ENCODE measurements at regions not wholly inside any gene's neighbourhood (a gene's known extent, or its start where the extent isn't known, plus 50 kb on each side); places are given as distances from the start of the nearest gene placed in this dataset.

- no peak for TF ChIP-seq CTCF (IDR thresholded peaks at IDR 0.05; ENCODE audit: low read depth, low read length)
- no peak overlapping the region for H3K4me3 ChIP-seq (ENCODE audit: low read depth, low read length)
These were observed 468.4 kb upstream of the FOXG1 start for GRCh38 chr14:28298156-28298555.

GRCh38 chr14:28299227-28299626 is 467.4 kb upstream of the FOXG1 start:
- H3K4me3 ChIP-seq (ENCODE audit: low read depth, low read length) = no peak overlapping the region
- no peak for TF ChIP-seq CTCF (IDR thresholded peaks at IDR 0.05; ENCODE audit: low read depth, low read length)

- no peak for TF ChIP-seq CTCF (IDR thresholded peaks at IDR 0.05; ENCODE audit: low read depth, low read length)
These were observed 466.2 kb upstream of the FOXG1 start for GRCh38 chr14:28300356-28300755.

GRCh38 chr14:28301179-28301578 is 465.4 kb upstream of the FOXG1 start:
- no peak for TF ChIP-seq CTCF (IDR thresholded peaks at IDR 0.05; ENCODE audit: low read depth, low read length)
- H3K4me3 ChIP-seq (ENCODE audit: low read depth, low read length) = no peak overlapping the region

More at GRCh38 chr14:28300356-28300755, 466.2 kb upstream of the FOXG1 start:
- H3K4me3 ChIP-seq (ENCODE audit: low read depth, low read length) = no peak overlapping the region

- no peak for TF ChIP-seq CTCF (IDR thresholded peaks at IDR 0.05; ENCODE audit: low read depth, low read length)
These were observed 463.3 kb upstream of the FOXG1 start for GRCh38 chr14:28303248-28303647.

GRCh38 chr14:28305938-28306337 is 460.6 kb upstream of the FOXG1 start:
- no peak for TF ChIP-seq CTCF (IDR thresholded peaks at IDR 0.05; ENCODE audit: low read depth, low read length)
- no peak overlapping the region for H3K4me3 ChIP-seq (ENCODE audit: low read depth, low read length)

More at GRCh38 chr14:28303248-28303647, 463.3 kb upstream of the FOXG1 start:
- no peak overlapping the region for H3K4me3 ChIP-seq (ENCODE audit: low read depth, low read length)

GRCh38 chr14:28307506-28307905 is 459.1 kb upstream of the FOXG1 start:
- TF ChIP-seq CTCF (IDR thresholded peaks at IDR 0.05; ENCODE audit: low read depth, low read length) = no peak
- no peak overlapping the region for H3K4me3 ChIP-seq (ENCODE audit: low read depth, low read length)
